Keratinocyte (primary cell): ENCODE measurements at regions not wholly inside any gene's neighbourhood (a gene's known extent, or its start where the extent isn't known, plus 50 kb on each side); places are given as distances from the start of the nearest gene placed in this dataset.
"Not testable (repeated sequence)": the region's sequence is repeated elsewhere in the genome, so short reads cannot be mapped to it uniquely, and the experiment has no call there.

Source experiments
- DNase-seq: peaks from one replicate; pipeline ENCODE4 v3.0.0-alpha.2; 2011; ENCODE audit warnings: low read depth, missing footprints, low spot score
- FAIRE-seq: peaks from 2 replicates; lab custom pipeline; 2011; peaks lifted over from hg19 to GRCh38; lab: Jason Lieb, UNC
- H2AFZ ChIP-seq: 2 replicates; pipeline ENCODE4 v1.6.0; 2012; ENCODE audit warnings: low read length, control low read depth, inconsistent platforms; ENCODE audit not compliant: control insufficient read depth
- H3K27ac ChIP-seq: 2 replicates; pipeline ENCODE4 v1.5.1; 2011; ENCODE audit warnings: low read length; ENCODE audit not compliant: control insufficient read depth, insufficient read depth
- H3K27me3 ChIP-seq: 3 replicates; pipeline ENCODE4 v1.6.0; 2011; ENCODE audit warnings: low read length; ENCODE audit not compliant: control insufficient read depth, insufficient read depth; ENCODE audit errors: extremely low read depth
- H3K36me3 ChIP-seq, 2 experiments: 2 replicates in 1 of 2; 3 replicates in 1 of 2; pipeline ENCODE4 v1.5.1; 2011; ENCODE audit warnings: low read length in 2 of 2, mild to moderate bottlenecking in 1 of 2; ENCODE audit not compliant: control insufficient read depth in 2 of 2, insufficient read depth in 2 of 2; ENCODE audit errors: extremely low read depth in 1 of 2
- H3K4me1 ChIP-seq: 3 replicates; pipeline ENCODE4 v1.5.1; 2011; ENCODE audit warnings: low read length; ENCODE audit not compliant: control insufficient read depth, insufficient read depth; ENCODE audit errors: extremely low read depth
- H3K4me2 ChIP-seq: 3 replicates; pipeline ENCODE4 v1.6.0; 2011; ENCODE audit warnings: low read depth, low read length; ENCODE audit not compliant: control insufficient read depth, insufficient read depth; ENCODE audit errors: extremely low read depth
- H3K4me3 ChIP-seq, 3 experiments: fragments of 200-600 bp in 1 of 3; sonication (generic) in 1 of 3; 2 replicates in 2 of 3; 3 replicates in 1 of 3; pipeline ENCODE4 v1.5.1; 2011 to 2016; ENCODE audit warnings: low read length in 3 of 3, mild to moderate bottlenecking in 3 of 3, control low read depth in 2 of 3, inconsistent platforms in 1 of 3, low read depth in 1 of 3, mixed read lengths in 1 of 3, mixed run types in 1 of 3, moderate library complexity in 1 of 3; ENCODE audit not compliant: control insufficient read depth in 2 of 3, insufficient read depth in 2 of 3; ENCODE audit errors: extremely low read depth in 1 of 3
- H3K79me2 ChIP-seq: 2 replicates; pipeline ENCODE4 v1.6.0; 2012; ENCODE audit warnings: low read length; ENCODE audit not compliant: control insufficient read depth, insufficient read depth
- H3K9ac ChIP-seq: 3 replicates; pipeline ENCODE4 v1.6.0; 2011; ENCODE audit warnings: low read length; ENCODE audit not compliant: control insufficient read depth, insufficient read depth; ENCODE audit errors: extremely low read depth
- H3K9me1 ChIP-seq: 3 replicates; pipeline ENCODE4 v1.6.0; 2011; ENCODE audit warnings: low read length; ENCODE audit not compliant: control insufficient read depth, insufficient read depth; ENCODE audit errors: extremely low read depth
- H3K9me3 ChIP-seq: 2 replicates; pipeline ENCODE4 v1.5.1; 2012; ENCODE audit warnings: low read depth, low read length; ENCODE audit not compliant: control insufficient read depth
- H4K20me1 ChIP-seq: 3 replicates; pipeline ENCODE4 v1.6.0; 2011; ENCODE audit warnings: low read length; ENCODE audit not compliant: control insufficient read depth, insufficient read depth; ENCODE audit errors: extremely low read depth
- CTCF ChIP-seq, 3 experiments: IDR thresholded peaks in 1 of 3; conservative IDR thresholded peaks in 1 of 3; optimal IDR thresholded peaks in 1 of 3; 2 replicates in 2 of 3; 3 replicates in 1 of 3; pipeline versions ENCODE3 to v1.5.1; 2011; ENCODE audit warnings: low read length in 3 of 3, mild to moderate bottlenecking in 3 of 3, moderate library complexity in 2 of 3, control low read depth in 1 of 3, inconsistent platforms in 1 of 3; ENCODE audit not compliant: insufficient read depth in 2 of 3; ENCODE audit errors: extremely low read depth in 1 of 3
- EZH2 ChIP-seq: IDR thresholded peaks from one replicate; pipeline ENCODE4 v1.6.1; 2012; ENCODE audit warnings: inconsistent platforms, mild to moderate bottlenecking, low read length, moderate library complexity
- dilution Hi-C: fragments of 300-500 bp; cut with MboI; formaldehyde crosslinking; loops from one replicate; pipeline ENCODE4 v1.7.0; 2020; ENCODE audit warnings: low sequenced_read_pairs; ENCODE audit not compliant: extremely low pct_ligation_motif_present

GRCh38 chr5:112594941-112595340, 142.7 kb upstream of the APC start:
- H3K4me2 ChIP-seq, result no peak overlapping the region

GRCh38 chr5:112597831-112598230, 139.9 kb upstream of the APC start:
- H3K27me3 ChIP-seq, result peaks cover 12% of the 10 kb centered on the region
- FAIRE-seq (no peak), DNase-seq (no peak)
- H3K36me3 ChIP-seq, result no peaks in the 10 kb centered on the region
- H3K9me3 ChIP-seq, result no peaks in the 10 kb centered on the region
- dilution Hi-C loops, result no loop called here
- no peak overlapping the region for H2AFZ ChIP-seq
- H3K9me1 ChIP-seq, result no peaks in the 10 kb centered on the region
- no peak overlapping the region for H3K4me2 ChIP-seq
- H3K9ac ChIP-seq, result no peak overlapping the region
- H3K4me3 ChIP-seq, result no peak overlapping the region
- no peaks in the 10 kb centered on the region for H3K4me1 ChIP-seq
- TF ChIP-seq CTCF (optimal IDR thresholded peaks at IDR 0.05 in 1 of 3, IDR thresholded peaks at IDR 0.05 in 1 of 3, conservative IDR thresholded peaks at IDR 0.05 in 1 of 3; ENCODE audit: extremely low read depth in 1 of 3, insufficient read depth in 2 of 3, low read length in 3 of 3), result no peak
- TF ChIP-seq EZH2, result no peak
- H3K27ac ChIP-seq, result no peak overlapping the region
- H4K20me1 ChIP-seq, result no peaks in the 10 kb centered on the region
- H3K79me2 ChIP-seq, result no peaks in the 10 kb centered on the region

More at GRCh38 chr5:112594941-112595340, 142.7 kb upstream of the APC start:
- FAIRE-seq (no peak), DNase-seq (no peak)
- H3K4me3 ChIP-seq, result no peak overlapping the region
- no peaks in the 10 kb centered on the region for H3K9me3 ChIP-seq
- dilution Hi-C loops, result no loop called here
- H3K27me3 ChIP-seq, result peaks cover 12% of the 10 kb centered on the region
- H3K9me1 ChIP-seq, result no peaks in the 10 kb centered on the region
- no peaks in the 10 kb centered on the region for H3K36me3 ChIP-seq
- H3K27ac ChIP-seq, result no peak overlapping the region
- no peaks in the 10 kb centered on the region for H3K79me2 ChIP-seq
- H2AFZ ChIP-seq, result no peak overlapping the region
- no peak for TF ChIP-seq CTCF (optimal IDR thresholded peaks at IDR 0.05 in 1 of 3, IDR thresholded peaks at IDR 0.05 in 1 of 3, conservative IDR thresholded peaks at IDR 0.05 in 1 of 3; ENCODE audit: extremely low read depth in 1 of 3, insufficient read depth in 2 of 3, low read length in 3 of 3)
- no peaks in the 10 kb centered on the region for H4K20me1 ChIP-seq
- no peak overlapping the region for H3K9ac ChIP-seq
- no peaks in the 10 kb centered on the region for H3K4me1 ChIP-seq

- not testable (repeated sequence) for FAIRE-seq, H3K27ac ChIP-seq
These were observed 137.2 kb upstream of the APC start for GRCh38 chr5:112600510-112600909.

More at GRCh38 chr5:112600510-112600909, 137.2 kb upstream of the APC start:
- H2AFZ ChIP-seq, H3K36me3 ChIP-seq, H3K9me1 ChIP-seq, DNase-seq, H3K4me2 ChIP-seq, H3K27me3 ChIP-seq, H3K9ac ChIP-seq, H3K4me1 ChIP-seq, dilution Hi-C loops, H3K79me2 ChIP-seq, H3K4me3 ChIP-seq, H3K9me3 ChIP-seq, H4K20me1 ChIP-seq: not testable (repeated sequence)
